HS-5 (cell line): ENCODE measurements at regions not wholly inside any gene's neighbourhood (a gene's known extent, or its start where the extent isn't known, plus 50 kb on each side); places are given as distances from the start of the nearest gene placed in this dataset.
"Not testable (repeated sequence)": the region's sequence is repeated elsewhere in the genome, so short reads cannot be mapped to it uniquely, and the experiment has no call there.

Experiments used
- DNase-seq: peaks from one replicate; pipeline ENCODE4 v3.0.0-alpha.2; 2012; ENCODE audit warnings: low read depth

DNA sequence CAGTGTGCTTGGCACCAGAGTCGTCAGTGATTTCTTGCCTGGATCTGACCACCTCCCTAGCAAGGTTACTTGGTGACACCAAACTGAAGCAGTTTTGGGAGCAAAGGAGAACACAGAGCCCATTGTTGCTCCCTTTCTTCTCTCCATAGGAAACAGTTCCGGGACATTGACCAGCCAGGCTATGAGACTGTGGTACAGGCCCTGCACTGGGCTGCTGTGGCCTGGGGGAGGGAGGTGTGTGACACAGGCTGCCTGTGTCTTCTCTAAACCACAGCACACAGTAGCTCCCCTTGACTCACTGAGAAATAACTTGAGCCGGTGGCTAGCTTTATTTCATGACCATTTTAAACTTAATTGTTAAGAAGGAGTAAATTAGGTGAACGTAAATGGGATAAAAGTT, 214.8 kb upstream of the UBL3 start:
- DNase-seq, result no peak

DNA sequence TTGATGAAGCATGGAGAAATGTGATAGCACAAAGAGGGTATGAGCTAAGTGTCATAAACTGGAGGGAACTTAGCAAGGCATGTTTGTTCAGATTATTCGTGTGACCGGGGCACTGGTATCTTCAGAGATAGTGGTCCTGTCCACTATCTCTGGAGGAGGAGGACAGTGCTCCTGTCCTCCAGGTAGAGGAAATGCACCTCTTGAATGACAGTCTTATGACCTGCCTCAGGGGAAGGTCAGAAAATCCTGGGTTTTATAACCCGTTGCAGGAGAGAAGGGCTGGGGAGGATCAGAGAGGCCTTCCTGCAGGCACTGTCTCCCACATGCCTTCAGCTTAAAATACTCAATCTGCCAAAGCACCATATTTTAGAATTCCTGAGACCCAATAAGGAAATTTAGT, 213.5 kb upstream of the UBL3 start:
- no peak for DNase-seq

DNA sequence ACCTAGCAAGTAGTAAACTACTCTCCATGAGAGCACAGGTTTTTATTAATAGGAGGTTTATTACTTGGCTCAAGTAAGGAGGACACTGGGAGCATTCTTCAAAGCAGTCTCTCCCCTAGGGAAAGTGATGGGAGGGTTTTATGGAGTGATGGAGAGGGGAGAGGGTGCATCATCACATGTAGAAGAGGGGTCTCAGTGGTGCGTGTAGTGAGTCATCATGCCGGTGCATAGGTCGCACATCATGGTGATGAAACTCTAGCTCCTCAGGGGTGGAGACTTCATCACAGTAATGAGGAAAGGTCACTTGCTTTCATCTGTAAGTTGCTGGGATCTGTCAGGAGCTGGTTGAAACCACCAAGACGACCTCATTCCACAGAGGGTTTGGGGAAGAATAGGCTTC, 210.8 kb upstream of the UBL3 start:
- DNase-seq, result no peak

DNA sequence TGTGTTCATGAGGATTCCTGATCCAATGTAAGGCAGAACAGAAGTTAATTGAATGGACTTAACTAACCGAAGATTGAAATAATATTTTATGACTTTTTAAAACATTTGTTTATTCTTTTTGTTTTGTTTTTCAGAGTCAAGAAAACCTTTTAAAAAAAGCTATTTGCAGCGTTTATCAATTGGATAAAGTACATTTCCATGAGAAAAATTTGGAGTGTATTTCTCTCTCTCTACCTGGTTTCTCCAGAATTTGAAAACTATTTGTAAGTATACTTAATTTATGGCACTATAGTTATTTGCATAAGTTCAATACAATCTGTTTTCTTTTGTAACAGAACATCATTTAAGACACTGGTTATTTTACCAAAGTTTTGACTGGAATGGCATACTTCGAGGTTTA, 208.0 kb upstream of the UBL3 start:
- DNase-seq, result no peak

DNA sequence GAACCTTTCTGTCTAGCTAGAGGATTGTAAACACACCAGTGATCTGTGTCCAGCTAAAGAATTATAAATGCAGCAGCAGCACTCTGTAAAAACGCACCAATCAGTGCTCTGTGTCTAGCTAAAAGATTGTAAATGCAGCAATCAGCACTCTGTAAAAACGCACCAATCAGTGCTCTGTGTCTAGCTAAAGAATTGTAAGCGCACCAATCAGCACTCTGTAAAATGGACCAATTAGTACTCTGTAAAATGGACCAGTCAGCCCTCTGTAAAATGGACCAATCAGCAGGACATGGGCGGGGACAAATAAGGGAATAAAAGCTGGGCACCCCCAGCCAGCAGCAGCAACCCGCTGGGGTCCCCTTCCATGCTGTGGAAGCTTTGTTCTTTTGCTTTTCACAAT, 204.1 kb upstream of the UBL3 start:
- not testable (repeated sequence) for DNase-seq

DNA sequence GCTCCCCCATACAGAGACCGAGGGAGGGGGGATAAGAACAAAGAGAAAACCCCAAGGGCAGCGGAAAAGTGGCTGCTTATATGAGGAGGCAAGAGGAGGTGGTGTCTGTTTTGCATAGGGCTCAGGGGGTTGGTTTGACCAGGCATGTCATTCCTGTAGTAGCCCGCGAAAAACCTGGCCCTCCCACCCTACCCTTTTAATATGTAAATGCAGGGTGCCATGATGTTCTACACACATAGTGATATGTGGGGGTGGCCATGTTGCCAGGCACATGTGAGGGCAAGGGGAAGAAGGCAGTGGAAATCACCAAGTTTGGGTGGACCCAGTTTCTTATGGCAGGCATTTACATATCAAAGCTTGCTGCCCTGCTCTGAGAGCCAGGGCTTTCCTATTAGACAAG, 203.5 kb upstream of the UBL3 start:
- no peak for DNase-seq

DNA sequence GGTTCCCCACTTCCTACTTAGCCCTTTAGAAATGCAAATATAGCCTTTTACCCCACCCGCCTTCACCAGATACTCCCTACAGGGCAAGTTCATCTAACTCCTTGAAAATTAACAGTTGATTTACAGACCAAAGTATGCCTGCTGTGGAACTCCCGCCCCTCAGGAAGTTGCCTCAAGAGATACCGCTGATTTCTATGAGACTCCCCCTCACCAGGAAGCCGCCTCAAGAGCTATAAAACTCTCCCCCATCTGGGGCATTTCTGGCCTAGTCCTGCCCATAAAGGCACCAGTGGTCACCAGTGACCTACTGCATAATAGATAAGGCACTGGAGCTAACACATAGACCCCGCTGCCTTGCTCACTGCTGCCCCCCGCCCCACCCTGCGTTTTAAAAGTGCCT, 201.7 kb upstream of the UBL3 start:
- no peak for DNase-seq

DNA sequence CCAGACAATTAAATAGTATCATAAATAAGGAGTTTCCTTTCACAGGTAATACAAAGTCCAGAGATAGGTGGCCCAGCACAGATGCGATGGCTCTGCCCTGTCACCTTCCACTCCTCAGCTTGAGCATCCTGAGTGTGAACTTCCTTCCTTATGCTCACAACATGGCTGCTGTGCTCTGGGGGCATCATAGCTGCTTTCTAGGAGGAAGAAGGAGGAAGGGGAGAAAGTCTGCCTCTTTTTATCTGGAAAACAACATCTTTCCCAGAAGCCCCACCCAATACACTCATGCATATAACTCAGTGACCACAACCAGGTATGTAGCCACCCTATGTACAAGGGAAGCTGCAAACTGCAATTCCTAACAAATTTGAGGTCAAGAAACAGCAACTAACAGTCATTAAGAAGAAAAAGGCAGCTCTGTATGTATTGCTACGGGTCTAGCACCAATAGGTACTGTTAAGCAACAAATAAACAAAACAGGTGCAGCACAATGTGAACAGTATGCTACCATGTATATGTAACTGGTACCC, 201.2 kb upstream of the UBL3 start:
- DNase-seq, result no peak

DNA sequence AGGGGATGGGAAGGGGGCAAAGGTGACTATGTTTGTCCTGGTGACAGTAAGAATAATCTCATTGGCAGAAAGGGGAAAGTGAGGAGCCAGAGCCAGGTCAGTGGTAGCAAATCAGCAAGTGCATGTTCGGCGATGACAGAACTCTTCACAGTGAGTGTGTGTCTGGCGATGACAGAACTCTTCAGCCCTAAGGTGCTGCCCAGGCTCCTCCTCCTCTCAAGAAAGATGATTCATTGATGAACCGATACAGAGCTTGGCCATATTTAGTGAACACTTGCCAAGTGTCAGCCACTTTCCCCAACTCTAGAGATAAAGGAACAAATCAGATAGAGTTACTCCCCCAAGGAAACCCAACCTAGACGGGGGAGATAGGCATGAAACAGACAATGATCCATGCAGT, 199.3 kb upstream of the UBL3 start:
- no peak for DNase-seq

DNA sequence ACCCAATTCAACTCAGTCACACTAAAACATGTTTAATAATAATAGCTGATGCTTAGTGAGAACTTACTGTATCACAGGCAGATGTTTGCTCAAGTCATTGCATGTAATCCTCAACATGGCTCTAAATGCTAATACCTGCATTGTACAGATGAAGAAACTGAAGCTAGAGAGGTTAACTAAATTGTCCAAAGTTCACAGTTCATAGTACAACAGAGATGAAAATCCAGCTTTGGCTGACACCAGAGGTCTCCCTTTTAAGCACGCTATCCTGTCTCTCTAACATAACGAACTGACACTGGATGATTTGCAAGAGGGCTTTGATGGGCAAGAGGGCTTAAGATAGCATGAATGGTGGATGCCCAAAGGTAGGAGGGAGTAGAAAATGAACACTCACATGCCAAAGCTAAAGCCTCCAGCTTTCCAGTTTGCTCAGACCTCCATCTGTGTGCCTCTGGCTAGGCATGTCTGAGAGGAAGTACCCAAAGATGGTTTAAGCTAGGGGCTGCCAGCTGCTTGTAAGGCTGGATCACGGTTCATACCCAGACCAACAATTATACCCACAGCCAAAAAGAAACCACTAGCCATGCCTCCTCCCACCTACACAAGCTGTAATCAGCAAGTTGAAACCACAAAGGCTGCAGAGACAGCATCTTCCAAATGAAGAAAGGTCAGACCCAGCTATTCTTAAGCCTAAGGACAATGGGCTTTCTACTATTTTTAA, 196.9 kb upstream of the UBL3 start:
- DNase-seq, result no peak

DNA sequence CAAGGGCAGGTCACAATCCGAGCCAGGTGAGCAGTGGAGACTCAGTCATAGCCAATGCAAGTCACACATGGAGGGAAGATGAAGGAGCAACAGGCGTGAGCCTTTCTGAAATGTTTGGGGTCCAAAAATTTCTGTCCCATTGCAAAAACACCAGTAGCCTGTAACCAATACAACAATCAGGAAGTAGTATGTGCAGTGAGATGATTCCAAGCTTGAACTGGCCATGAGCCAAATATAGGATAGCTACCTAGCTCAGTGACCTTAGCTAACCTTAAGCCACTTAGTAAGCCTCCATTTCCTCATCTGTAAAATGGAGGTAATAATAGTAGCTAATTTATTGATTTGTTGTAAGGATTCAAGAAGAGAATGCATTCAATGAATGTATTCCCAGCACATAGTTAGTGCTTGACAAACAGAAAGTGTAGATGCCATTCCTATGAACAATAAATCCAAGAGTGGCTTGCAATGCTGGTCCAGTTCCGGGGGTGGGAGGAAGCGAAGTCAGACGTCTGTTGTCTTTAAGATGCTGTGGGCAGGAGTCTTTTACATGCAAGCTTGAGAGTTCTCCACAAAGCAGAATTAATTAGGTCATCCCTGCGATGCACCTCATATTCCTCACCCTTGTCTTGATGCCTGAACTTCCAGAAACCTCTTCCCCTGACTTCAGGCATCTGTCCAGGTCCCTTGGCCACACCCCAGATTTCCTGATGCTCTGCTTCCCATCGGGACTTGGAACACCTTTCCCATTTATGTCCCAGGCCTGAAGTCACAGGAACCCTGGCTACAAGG, 195.7 kb upstream of the UBL3 start:
- DNase-seq, result peak; percentile 34

DNA sequence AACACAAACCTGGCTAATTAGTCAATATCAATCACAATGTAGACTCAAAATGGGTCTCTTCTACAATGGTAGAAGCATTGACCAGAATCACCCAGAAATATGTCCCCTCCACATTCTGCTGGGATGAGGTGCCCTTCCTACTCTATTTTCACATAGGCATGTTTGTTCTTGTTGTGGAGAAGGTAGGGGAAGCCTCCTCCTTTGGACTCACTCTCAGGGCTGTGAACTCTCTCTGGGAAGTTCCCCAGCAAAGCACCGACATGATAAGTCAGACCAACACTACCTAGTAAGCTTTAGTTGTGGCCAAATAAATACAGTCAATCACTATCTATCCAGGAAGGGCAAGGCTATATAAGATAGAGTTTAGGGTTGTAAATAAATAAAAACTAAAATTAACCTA, 194.5 kb upstream of the UBL3 start:
- DNase-seq, result no peak

DNA sequence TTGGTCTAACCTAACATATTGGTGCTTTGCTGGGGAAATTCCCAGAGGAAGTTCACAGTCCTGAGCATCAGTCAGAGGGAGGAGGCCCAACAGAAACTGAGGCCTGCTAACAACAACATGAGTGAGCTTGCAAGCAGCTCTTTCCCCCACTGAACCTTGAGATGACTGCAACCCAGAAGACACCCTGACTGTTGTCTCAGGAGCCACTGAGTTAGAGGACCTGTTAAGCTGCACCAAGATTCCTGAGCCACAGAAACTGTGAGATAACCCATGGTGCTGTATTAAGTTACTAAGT, 193.2 kb upstream of the UBL3 start:
- DNase-seq, result no peak

DNA sequence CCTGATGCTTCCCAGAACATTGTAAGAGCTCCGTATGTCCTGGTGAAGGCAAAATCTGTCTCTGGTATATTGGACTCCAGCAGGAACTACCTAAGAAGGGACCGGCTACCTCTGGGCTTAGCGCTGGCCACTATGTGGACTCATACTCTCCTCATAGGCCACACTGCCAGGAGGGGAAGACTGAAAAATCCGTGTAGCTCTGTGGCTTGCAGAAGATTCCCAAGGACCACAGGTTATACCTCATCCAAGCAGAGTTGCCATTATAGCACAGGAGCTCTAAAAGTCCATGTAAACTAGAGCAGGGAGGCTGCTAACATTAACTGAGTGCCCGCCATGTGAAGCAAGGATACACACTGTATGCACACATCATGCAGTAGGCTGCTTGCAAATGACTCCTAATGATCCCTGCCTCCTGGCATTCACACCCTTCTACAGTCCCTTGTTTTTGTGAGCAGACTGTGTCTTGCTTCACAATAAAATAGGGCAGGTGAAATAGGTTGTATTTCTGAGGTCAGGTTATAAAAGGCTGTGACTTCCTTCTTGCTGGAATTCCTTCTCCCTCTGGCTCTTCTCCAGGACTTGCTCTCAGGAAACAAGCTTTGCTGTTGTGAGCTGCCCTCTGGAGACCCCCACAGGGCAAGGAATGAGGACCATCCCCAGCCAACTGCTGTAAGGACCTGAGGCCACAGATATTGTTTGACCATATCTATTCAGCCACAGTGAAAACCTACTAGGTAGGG, 192.6 kb upstream of the UBL3 start:
- DNase-seq, result no peak

DNA sequence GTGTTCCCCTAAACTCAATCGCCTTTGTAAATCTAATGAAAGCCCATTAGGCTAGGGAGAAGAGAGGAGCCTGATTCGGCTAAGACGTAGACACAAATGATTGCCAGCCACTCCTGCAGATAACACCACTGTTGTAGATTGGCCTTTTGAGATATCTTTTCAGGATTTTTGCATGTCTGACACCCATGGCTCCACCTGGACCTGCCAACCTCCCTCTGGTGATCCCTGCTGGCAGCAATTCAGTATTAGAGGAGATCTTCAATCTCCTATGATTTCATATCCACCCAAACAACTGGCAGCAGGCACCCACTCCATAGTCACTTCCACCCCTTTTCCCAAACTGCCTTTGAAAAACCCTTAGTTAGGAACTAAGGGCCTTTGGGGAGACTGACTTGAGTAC, 191.9 kb upstream of the UBL3 start:
- no peak for DNase-seq

DNA sequence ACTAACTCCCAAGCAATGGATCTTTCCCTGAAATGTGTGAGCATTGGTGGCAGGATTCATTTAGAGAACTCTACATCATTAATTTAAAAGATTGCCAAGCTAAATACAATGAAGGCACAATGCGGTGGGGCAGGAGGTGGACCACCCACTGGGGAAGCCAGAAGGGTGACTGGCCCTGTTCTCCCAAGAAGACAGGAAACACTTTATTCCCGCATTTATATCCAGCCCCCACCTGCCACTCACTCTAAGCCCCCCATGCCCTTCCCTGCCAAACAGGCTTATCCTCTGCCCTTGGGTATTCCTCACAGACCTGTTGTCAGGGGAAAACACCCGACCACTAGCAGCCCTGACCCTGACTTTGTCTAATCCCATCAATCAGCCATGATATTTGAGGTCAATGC, 189.1 kb upstream of the UBL3 start:
- no peak for DNase-seq

DNA sequence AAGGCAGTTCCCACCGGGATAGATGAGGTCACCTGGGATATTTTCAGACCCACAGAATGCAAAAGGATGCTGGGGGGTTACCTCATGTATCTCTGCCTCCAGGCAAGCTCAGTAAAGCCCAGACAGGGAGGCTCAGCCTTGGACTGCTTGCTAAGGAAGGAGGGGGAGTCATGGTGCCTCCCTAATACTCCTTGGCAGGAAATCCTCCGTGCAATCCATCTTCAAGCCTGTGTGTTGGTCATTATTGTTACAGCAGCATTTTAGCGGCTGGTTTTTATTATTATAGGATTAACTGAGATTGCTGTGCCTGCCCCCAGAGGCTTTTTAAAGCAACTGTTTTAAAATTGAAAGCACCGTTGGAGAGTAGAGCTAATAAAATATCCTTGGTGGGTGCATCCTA, 188.5 kb upstream of the UBL3 start:
- DNase-seq, result no peak

DNA sequence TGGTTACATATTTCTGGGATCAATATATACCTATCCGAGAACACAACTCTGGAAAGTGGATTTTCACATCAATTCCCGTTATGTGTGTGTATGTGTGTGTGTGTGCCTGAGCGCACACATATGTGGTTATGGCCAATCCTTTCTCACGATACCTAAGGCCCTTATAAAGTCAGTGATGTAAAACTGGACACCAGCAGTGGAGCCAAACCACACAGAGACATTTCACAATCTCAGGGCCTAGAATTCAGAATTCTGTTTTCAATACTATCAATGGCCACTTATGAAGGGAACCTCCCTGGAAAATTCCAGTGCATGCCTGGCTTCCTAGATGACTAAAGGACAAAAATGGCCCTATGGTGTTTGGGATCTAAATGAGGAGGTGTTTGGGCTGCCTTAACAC, 187.3 kb upstream of the UBL3 start:
- DNase-seq, result no peak

DNA sequence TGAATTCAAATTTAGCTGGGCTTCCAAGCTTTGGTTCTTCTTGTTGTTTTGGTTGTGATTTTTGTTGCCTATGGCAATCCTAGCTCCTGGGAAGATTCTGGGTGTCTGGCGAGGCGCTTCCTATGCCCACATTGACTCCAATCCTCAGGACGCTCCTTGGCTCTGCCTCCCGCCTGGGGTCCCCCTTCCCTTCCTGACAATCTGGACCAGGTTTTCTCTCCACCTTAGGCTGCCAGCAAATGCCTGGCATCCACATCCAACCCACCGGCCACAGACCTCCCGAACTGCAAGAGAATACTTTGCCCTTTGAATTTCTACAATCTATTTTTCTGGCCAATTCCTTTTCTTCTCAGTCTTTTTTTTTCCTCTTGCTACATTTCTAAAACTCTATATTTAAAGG, 186.9 kb upstream of the UBL3 start:
- no peak for DNase-seq

DNA sequence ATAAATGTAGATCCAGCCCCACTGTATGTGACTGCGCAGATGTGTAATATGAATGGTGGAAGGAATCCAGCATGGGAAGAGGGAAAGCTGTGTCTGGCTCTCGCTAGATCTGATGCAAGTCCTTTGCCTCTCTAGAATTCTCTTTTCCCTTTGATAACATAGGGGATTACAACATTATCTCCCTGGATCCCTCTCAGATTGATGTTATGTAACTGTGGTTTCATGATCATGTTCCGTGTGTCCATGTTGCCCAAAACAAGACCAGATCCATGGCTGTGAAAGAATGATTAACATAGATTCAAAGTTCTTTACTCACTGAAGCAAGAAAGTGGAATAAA, 184.0 kb upstream of the UBL3 start:
- DNase-seq, result no peak

DNA sequence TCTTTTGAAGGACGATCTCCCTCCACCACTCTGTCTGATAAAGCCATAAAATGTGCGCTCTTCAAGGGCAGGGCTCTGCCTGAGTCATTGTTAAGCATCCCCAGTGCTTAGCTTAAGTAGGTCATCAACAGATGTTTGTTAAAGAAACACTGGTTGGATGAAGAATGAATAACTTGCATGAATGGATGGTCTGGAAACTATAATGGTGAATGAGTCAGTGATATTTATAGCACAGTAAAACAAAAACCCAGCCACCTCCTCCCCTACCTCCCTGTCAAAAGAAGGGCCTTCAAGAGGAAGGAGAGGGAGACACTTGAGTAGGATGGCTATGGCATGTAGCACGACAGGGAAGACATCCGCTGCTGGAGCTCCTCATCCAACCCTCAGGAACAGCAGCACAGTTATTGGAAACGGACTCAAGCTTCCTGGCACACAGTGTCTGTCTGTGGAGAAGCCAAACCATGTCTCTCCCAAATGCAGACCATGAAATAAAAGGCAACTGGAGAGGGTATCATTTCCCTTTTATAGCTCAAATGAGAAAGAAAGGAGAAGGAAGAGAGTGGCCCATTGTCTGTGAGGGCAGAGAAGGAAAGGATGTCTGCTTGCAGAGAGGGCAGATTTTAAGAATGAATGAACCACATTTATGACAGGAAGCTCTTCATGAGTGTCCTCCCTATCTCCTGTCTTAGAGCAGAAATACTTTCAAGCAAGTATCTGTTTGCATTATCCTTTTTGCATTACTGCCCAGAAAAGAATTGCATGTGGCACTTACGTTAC, 183.5 kb upstream of the UBL3 start:
- DNase-seq, result peak; percentile 53

DNA sequence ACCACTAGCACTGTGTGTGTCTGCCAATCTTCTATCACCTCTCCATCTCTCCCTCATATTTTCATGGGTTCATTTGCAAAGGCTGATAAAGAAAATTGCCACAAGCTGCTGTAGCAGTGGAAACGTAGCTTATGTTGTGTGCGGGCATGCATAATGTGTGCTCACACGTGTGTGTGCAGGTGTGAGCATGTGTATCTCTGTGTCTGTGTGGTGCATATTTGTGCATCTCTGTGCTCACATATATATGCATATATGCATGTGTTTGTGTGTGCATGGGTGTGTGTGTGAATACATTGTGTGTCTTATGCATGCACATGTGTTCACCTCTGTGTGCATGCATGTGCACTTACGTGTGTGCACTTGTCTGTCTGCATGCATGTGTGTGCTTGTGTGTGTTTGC, 181.8 kb upstream of the UBL3 start:
- no peak for DNase-seq

DNA sequence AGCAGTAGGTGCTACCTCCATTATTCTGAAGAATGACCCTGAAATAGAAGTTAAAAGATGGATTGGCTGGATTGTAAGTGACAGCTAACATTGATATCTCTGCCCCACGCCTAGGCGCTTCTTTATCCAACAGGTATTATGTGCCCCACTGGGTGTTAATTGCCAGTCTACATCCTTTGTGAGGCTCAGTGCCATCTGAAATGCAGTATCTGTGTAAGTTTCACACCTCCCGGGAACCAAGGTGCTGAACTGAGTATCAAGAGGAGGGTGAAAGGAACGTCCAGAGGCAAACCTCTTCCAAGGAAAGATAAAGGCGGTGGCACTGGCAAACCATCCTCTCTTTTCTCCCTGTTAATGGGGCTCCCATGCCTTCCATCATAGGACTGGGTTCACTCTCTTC, 181.1 kb upstream of the UBL3 start:
- DNase-seq, result no peak
